ENCODE measurements at regions not wholly inside any gene's neighbourhood (a gene's known extent, or its start where the extent isn't known, plus 50 kb on each side); places are given as distances from the start of the nearest gene placed in this dataset.

GRCh38 chr5:56507351-56507930 lies 274.3 kb upstream of the ANKRD55 start:
- TF ChIP-seq CTCF (IDR thresholded peaks at IDR 0.05; ENCODE audit: insufficient read depth, low read depth, low read length, missing control alignments) = no peak
- H3K4me3 ChIP-seq (ENCODE audit: low read length) = no peak overlapping the region

DNA sequence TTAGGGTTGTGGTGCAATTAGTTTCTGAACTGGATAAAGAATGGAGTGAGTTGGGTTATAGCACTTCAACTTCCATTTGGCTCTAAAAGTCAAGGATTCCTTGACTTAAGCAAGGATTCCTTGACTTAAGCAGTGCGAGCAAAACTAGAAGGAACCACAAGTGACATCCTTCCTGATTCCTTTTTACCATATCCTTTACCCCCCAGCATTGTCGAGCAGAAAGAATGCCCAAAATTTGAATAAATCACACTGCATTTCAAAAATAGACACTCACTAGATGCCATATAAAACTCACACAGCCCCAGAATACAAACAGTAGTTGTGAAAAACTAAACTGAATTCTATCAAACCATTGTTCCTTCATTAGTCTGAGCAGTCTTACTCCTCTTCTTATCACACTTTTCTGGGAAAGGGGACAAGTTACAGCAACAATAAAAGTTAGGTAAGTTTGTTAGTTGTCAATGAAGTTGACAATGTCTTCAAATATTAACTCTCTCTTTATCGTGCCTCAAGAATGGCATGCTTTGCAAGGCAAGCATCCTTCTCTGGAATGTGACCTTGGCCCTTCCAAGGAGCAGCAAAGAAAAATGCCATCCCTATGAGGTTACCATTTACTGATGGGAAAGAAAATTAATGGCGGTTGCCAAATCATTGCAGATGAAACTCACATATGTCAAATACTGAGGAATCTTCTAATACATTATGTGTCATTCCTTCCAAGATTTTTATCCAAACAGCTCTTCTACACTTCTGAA lies 273.3 kb upstream of the ANKRD55 start:
- no peak for DNase-seq (ENCODE audit: low read depth)
- TF ChIP-seq CTCF (IDR thresholded peaks at IDR 0.05; ENCODE audit: insufficient read depth, low read depth, low read length, missing control alignments) = no peak
- no peak overlapping the region for H3K4me3 ChIP-seq (ENCODE audit: low read length)

More at GRCh38 chr5:56507351-56507930, 274.3 kb upstream of the ANKRD55 start:
- DNase-seq (ENCODE audit: low read depth) = no peak

GRCh38 chr5:56503929-56504328 lies 270.8 kb upstream of the ANKRD55 start:
- TF ChIP-seq CTCF (IDR thresholded peaks at IDR 0.05; ENCODE audit: insufficient read depth, low read depth, low read length, missing control alignments) = no peak
- H3K4me3 ChIP-seq (ENCODE audit: low read length) = no peak overlapping the region
- no peak for DNase-seq (ENCODE audit: low read depth)

GRCh38 chr5:56501781-56502557 lies 268.8 kb upstream of the ANKRD55 start:
- TF ChIP-seq CTCF (IDR thresholded peaks at IDR 0.05; ENCODE audit: insufficient read depth, low read depth, low read length, missing control alignments) = no peak
- H3K4me3 ChIP-seq (ENCODE audit: low read length) = no peak overlapping the region
- DNase-seq (ENCODE audit: low read depth) = no peak

GRCh38 chr5:56499901-56500300 lies 266.8 kb upstream of the ANKRD55 start:
- DNase-seq (ENCODE audit: low read depth) = no peak
- TF ChIP-seq CTCF (IDR thresholded peaks at IDR 0.05; ENCODE audit: insufficient read depth, low read depth, low read length, missing control alignments) = no peak
- no peak overlapping the region for H3K4me3 ChIP-seq (ENCODE audit: low read length)

DNA sequence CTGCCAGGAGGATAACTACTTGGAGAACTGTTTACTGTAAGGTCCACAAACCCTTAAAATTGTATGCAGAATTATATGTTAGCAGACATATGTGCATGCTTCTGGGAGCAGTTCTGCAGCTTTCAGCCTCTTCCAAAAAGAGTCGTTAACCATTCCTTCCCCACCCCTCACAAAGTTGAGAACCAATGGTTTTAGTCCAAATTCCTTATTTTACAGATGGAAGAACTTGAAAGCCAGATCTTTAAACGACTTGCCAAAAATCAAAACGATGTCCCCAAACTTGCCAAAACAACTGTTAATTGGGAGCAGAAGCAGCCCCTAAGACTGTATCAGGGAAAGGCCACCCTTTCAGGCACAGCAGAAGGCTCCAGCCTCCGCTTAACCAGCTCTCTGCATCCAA lies 266.4 kb upstream of the ANKRD55 start:
- no peak for DNase-seq (ENCODE audit: low read depth)
- no peak for TF ChIP-seq CTCF (IDR thresholded peaks at IDR 0.05; ENCODE audit: insufficient read depth, low read depth, low read length, missing control alignments)
- H3K4me3 ChIP-seq (ENCODE audit: low read length) = no peak overlapping the region

Data from epithelial cell of esophagus (primary cell).